ENCODE measurements at regions not wholly inside any gene's neighbourhood (a gene's known extent, or its start where the extent isn't known, plus 50 kb on each side); places are given as distances from the start of the nearest gene placed in this dataset.
A peak's percentile ranks its signal among the peaks of the same experiment; 100 is the strongest.

- CTCF ChIA-PET (ENCODE audit: low intra/inter-chr PET ratio, low total read pairs), result no interaction called here
- in situ Hi-C loops (cut with HindIII; ENCODE audit: extremely low pct_ligation_motif_present, low pct_unique_long_range_greater_than_20kb), result no loop called here
These were observed 271.4 kb downstream of the RASSF9 start for GRCh38 chr12:85564786-85565185.

GRCh38 chr12:85568395-85569103 lies 267.7 kb downstream of the RASSF9 start:
- TF ChIP-seq ARID5B (CRISPR knock-in tag; IDR thresholded peaks at IDR 0.05) (peak; percentile 16; the same call in 1 of the 2 replicates), SOX5 (CRISPR knock-in tag; IDR thresholded peaks at IDR 0.05; ENCODE audit: borderline replicate concordance) (peak; percentile 72), SOX13 (IDR thresholded peaks at IDR 0.05) (no peak), SOX13 (CRISPR knock-in tag; conservative IDR thresholded peaks at IDR 0.05 in 1 of 2, IDR thresholded peaks at IDR 0.05 in 1 of 2) (peak in 1 of 2 experiments; percentile 63; a peak in 2 of 4 replicates), THAP7 (CRISPR knock-in tag; IDR thresholded peaks at IDR 0.05) (no peak)
- peak; percentile 18 for DNase-seq (ENCODE audit: low spot score)
- Histone ChIP-seq H3K4me2 (ENCODE audit: low read depth, low read length) (no peak overlapping the region), H2AFZ (ENCODE audit: low read length) (no peak overlapping the region), H3K79me2 (ENCODE audit: insufficient read depth, low read length) (no peaks in the 10 kb centered on the region), H3K36me3 (replicated peaks in 1 of 2; ENCODE audit: control insufficient read depth in 1 of 2, insufficient read depth in 2 of 2, low read length in 2 of 2) (no peaks in the 10 kb centered on the region), H3K27ac (ENCODE audit: extremely low read length, insufficient read depth, low read length) (no peak overlapping the region), H3K9me3 (ENCODE audit: low read length) (no peaks in the 10 kb centered on the region), H3K4me1 (ENCODE audit: insufficient read depth, low read length) (peaks cover 8% of the 10 kb centered on the region), H4K20me1 (ENCODE audit: insufficient read depth, low read length) (no peaks in the 10 kb centered on the region), H3K27me3 (ENCODE audit: control insufficient read depth in 1 of 2, insufficient read depth in 2 of 2, low read length in 2 of 2) (no peaks in the 10 kb centered on the region), H3K9ac (ENCODE audit: insufficient read depth, low read depth, low read length) (no peak overlapping the region), H3K4me3 (replicated peaks in 1 of 3; ENCODE audit: insufficient read depth in 1 of 3, low read depth in 2 of 3, low read length in 3 of 3) (no peak overlapping the region)
- WGBS (ENCODE audit: low lambda C conversion rate), result 18% methylated on average over 3 of the region's 6 CpGs
- intact Hi-C loops (cut with micrococcal nuclease; ENCODE audit: unreplicated experiment) (no loop called here), in situ Hi-C loops (cut with HindIII; ENCODE audit: extremely low pct_ligation_motif_present, low pct_unique_long_range_greater_than_20kb) (no loop called here)
- no TSS peak for BruUV-seq (replicated peaks)
- peak; percentile 71 for ATAC-seq
- ChIA-PET CTCF (ENCODE audit: low intra/inter-chr PET ratio, low total read pairs) (no interaction called here), POLR2A (no interaction called here)
- no peak for FAIRE-seq

More at GRCh38 chr12:85564786-85565185, 271.4 kb downstream of the RASSF9 start:
- Histone ChIP-seq H3K79me2 (ENCODE audit: insufficient read depth, low read length) (no peaks in the 10 kb centered on the region), H3K4me3 (replicated peaks in 1 of 3; ENCODE audit: insufficient read depth in 1 of 3, low read depth in 2 of 3, low read length in 3 of 3) (no peak overlapping the region), H3K27ac (ENCODE audit: extremely low read length, insufficient read depth, low read length) (no peak overlapping the region), H3K27me3 (ENCODE audit: control insufficient read depth in 1 of 2, insufficient read depth in 2 of 2, low read length in 2 of 2) (no peaks in the 10 kb centered on the region), H3K4me1 (ENCODE audit: insufficient read depth, low read length) (peaks cover 8% of the 10 kb centered on the region), H3K36me3 (replicated peaks in 1 of 2; ENCODE audit: control insufficient read depth in 1 of 2, insufficient read depth in 2 of 2, low read length in 2 of 2) (no peaks in the 10 kb centered on the region), H3K9ac (ENCODE audit: insufficient read depth, low read depth, low read length) (no peak overlapping the region), H2AFZ (ENCODE audit: low read length) (no peak overlapping the region), H4K20me1 (ENCODE audit: insufficient read depth, low read length) (no peaks in the 10 kb centered on the region), H3K4me2 (ENCODE audit: low read depth, low read length) (no peak overlapping the region), H3K9me3 (ENCODE audit: low read length) (no peaks in the 10 kb centered on the region)
- BruUV-seq (replicated peaks), result no TSS peak
- WGBS (ENCODE audit: low lambda C conversion rate), result 29% methylated on average over 4 of the region's 4 CpGs
- intact Hi-C loops (cut with micrococcal nuclease; ENCODE audit: unreplicated experiment), result no loop called here
- no peak for FAIRE-seq
- no peak for ATAC-seq
- no peak for DNase-seq (ENCODE audit: low spot score)
- TF ChIP-seq ESRRA (CRISPR knock-in tag; IDR thresholded peaks at IDR 0.05; ENCODE audit: low read depth) (no peak), ZNF891 (CRISPR knock-in tag; IDR thresholded peaks at IDR 0.05) (no peak), NR3C1 (CRISPR knock-in tag; IDR thresholded peaks at IDR 0.05) (no peak), ZNF629 (CRISPR knock-in tag; conservative IDR thresholded peaks at IDR 0.05) (no peak), IKZF5 (CRISPR knock-in tag; IDR thresholded peaks at IDR 0.05) (no peak)
- POLR2A ChIA-PET, result no interaction called here

All from HepG2 (cell line).